H9 (cell line): ENCODE measurements at regions not wholly inside any gene's neighbourhood (a gene's known extent, or its start where the extent isn't known, plus 50 kb on each side); places are given as distances from the start of the nearest gene placed in this dataset.
"Not testable (repeated sequence)": the region's sequence is repeated elsewhere in the genome, so short reads cannot be mapped to it uniquely, and the experiment has no call there.

Source experiments
- DNase-seq: peaks from one replicate; pipeline ENCODE4 v3.0.0-alpha.2; 2017
- H2AFZ ChIP-seq: one replicate; pipeline ENCODE4 v1.6.1; 2013; ENCODE audit warnings: mild to moderate bottlenecking, low read length, control low read depth, moderate library complexity
- H2AK5ac ChIP-seq: 2 replicates; pipeline ENCODE4 v1.6.1; 2013; ENCODE audit warnings: low read length, control low read depth, mixed read lengths; ENCODE audit not compliant: insufficient read length
- H2BK120ac ChIP-seq: one replicate; pipeline ENCODE4 v1.6.1; 2013; ENCODE audit warnings: low read depth, mild to moderate bottlenecking, low read length, control low read depth, inconsistent platforms; ENCODE audit not compliant: poor library complexity, severe bottlenecking
- H2BK12ac ChIP-seq: 2 replicates; pipeline ENCODE4 v1.6.1; 2013; ENCODE audit warnings: low read length, control low read depth, mixed read lengths, low read depth; ENCODE audit not compliant: insufficient read length
- H2BK15ac ChIP-seq: 2 replicates; pipeline ENCODE4 v1.6.1; 2013; ENCODE audit warnings: low read depth, low read length, control low read depth
- H2BK20ac ChIP-seq: one replicate; pipeline ENCODE4 v1.6.1; 2013; ENCODE audit warnings: low read depth, mild to moderate bottlenecking, low read length, control low read depth, inconsistent platforms; ENCODE audit not compliant: poor library complexity, severe bottlenecking
- H2BK5ac ChIP-seq: 2 replicates; pipeline ENCODE4 v1.6.1; 2013; ENCODE audit warnings: low read length, control low read depth, mixed read lengths; ENCODE audit not compliant: insufficient read length
- H3K14ac ChIP-seq: 2 replicates; pipeline ENCODE4 v1.6.1; 2013; ENCODE audit warnings: low read length, control low read depth; ENCODE audit not compliant: insufficient read depth
- H3K18ac ChIP-seq: 2 replicates; pipeline ENCODE4 v1.6.1; 2013; ENCODE audit warnings: low read depth, mild to moderate bottlenecking, mixed read lengths, low read length, control low read depth; ENCODE audit not compliant: insufficient read length
- H3K23ac ChIP-seq: 2 replicates; pipeline ENCODE4 v1.6.1; 2013; ENCODE audit warnings: low read length, control low read depth, mixed read lengths, low read depth; ENCODE audit not compliant: insufficient read length
- H3K23me2 ChIP-seq: 2 replicates; pipeline ENCODE4 v1.6.1; 2013; ENCODE audit warnings: low read depth, mild to moderate bottlenecking, mixed read lengths, low read length, control low read depth; ENCODE audit not compliant: insufficient read length, poor library complexity, severe bottlenecking
- H3K27ac ChIP-seq: 2 replicates; pipeline ENCODE4 v1.5.1; 2013; ENCODE audit warnings: low read length, control low read depth, mixed read lengths, low read depth; ENCODE audit not compliant: insufficient read length
- H3K27me3 ChIP-seq: 2 replicates; pipeline ENCODE4 v1.6.1; 2013; ENCODE audit warnings: low read length, control low read depth, inconsistent platforms; ENCODE audit not compliant: insufficient read depth
- H3K4ac ChIP-seq: 2 replicates; pipeline ENCODE4 v1.6.1; 2013; ENCODE audit warnings: low read depth, mild to moderate bottlenecking, control low read depth, inconsistent platforms, low read length, moderate library complexity
- H3K4me1 ChIP-seq: 2 replicates; pipeline ENCODE4 v1.6.1; 2013; ENCODE audit warnings: low read length, control low read depth, inconsistent platforms; ENCODE audit not compliant: insufficient read depth
- H3K4me2 ChIP-seq: 2 replicates; pipeline ENCODE4 v1.6.1; 2013; ENCODE audit warnings: low read length, control low read depth, mixed read lengths; ENCODE audit not compliant: insufficient read length, insufficient read depth
- H3K56ac ChIP-seq: 2 replicates; pipeline ENCODE4 v1.6.1; 2013; ENCODE audit warnings: low read depth, mild to moderate bottlenecking, mixed read lengths, low read length, control low read depth; ENCODE audit not compliant: insufficient read length
- H3K79me1 ChIP-seq: 2 replicates; pipeline ENCODE4 v1.6.1; 2013; ENCODE audit warnings: low read depth, mild to moderate bottlenecking, moderate library complexity, low read length, control low read depth, inconsistent platforms; ENCODE audit not compliant: insufficient read depth, poor library complexity, severe bottlenecking
- H3K79me2 ChIP-seq: 2 replicates; pipeline ENCODE4 v1.6.1; 2013; ENCODE audit warnings: low read length, control low read depth, inconsistent platforms; ENCODE audit not compliant: insufficient read depth
- H3K9ac ChIP-seq: 2 replicates; pipeline ENCODE4 v1.6.1; 2013; ENCODE audit warnings: low read length, control low read depth, mixed read lengths; ENCODE audit not compliant: insufficient read length; ENCODE audit errors: extremely low read depth
- H3K9me3 ChIP-seq: one replicate; pipeline ENCODE4 v1.6.1; 2013; ENCODE audit warnings: low read depth, low read length, inconsistent platforms; ENCODE audit not compliant: control insufficient read depth
- H3T11ph ChIP-seq: one replicate; pipeline ENCODE4 v1.6.1; 2013; ENCODE audit warnings: mild to moderate bottlenecking, low read length, control low read depth, inconsistent platforms
- H4K20me1 ChIP-seq: one replicate; pipeline ENCODE4 v1.6.1; 2013; ENCODE audit not compliant: control insufficient read depth, insufficient read length, insufficient read depth
- H4K5ac ChIP-seq: 2 replicates; pipeline ENCODE4 v1.6.1; 2013; ENCODE audit warnings: low read depth, mild to moderate bottlenecking, mixed read lengths, low read length, control low read depth; ENCODE audit not compliant: insufficient read length
- H4K8ac ChIP-seq: replicated peaks from 2 replicates; pipeline ENCODE4 v1.6.1; 2013; ENCODE audit warnings: low read length, control low read depth, mixed read lengths, low read depth; ENCODE audit not compliant: insufficient read length
- H4K91ac ChIP-seq: 2 replicates; pipeline ENCODE4 v1.6.1; 2013; ENCODE audit warnings: low read depth, mild to moderate bottlenecking, moderate library complexity, mixed read lengths, low read length, control low read depth; ENCODE audit not compliant: insufficient read length
- H3K27ac Mint-ChIP-seq, 3 experiments: 2 replicates in 2 of 3; 3 replicates in 1 of 3; pipeline ENCODE4 v1.8.0; 2020 to 2021; ENCODE audit warnings: mixed read lengths in 3 of 3, mild to moderate bottlenecking in 1 of 3, moderate library complexity in 1 of 3
- H3K27me3 Mint-ChIP-seq: 2 replicates; pipeline ENCODE4 v1.8.0; 2021; ENCODE audit warnings: low read depth, mild to moderate bottlenecking, moderate library complexity, mixed read lengths
- H3K36me3 Mint-ChIP-seq, 3 experiments: 2 replicates in 2 of 3; 3 replicates in 1 of 3; pipeline ENCODE4 v1.8.0; 2020 to 2021; ENCODE audit warnings: low read depth in 3 of 3, mixed read lengths in 3 of 3; ENCODE audit not compliant: insufficient read depth in 1 of 3
- H3K4me1 Mint-ChIP-seq, 2 experiments: 2 replicates each; pipeline ENCODE4 v1.8.0; 2020; ENCODE audit warnings: mixed read lengths in 2 of 2
- H3K4me3 Mint-ChIP-seq, 2 experiments: 2 replicates in 1 of 2; 3 replicates in 1 of 2; pipeline ENCODE4 v1.8.0; 2020 to 2021; ENCODE audit warnings: mild to moderate bottlenecking in 2 of 2, mixed read lengths in 2 of 2, moderate library complexity in 1 of 2
- H3K9me3 Mint-ChIP-seq, 2 experiments: 2 replicates in 1 of 2; 3 replicates in 1 of 2; pipeline ENCODE4 v1.8.0; 2020; ENCODE audit warnings: mild to moderate bottlenecking in 2 of 2, mixed read lengths in 2 of 2, moderate library complexity in 1 of 2
- WGBS: extraction: QIAGEN DNeasy Blood & Tissue Kit; methylation state at CpG from one replicate; pipeline ENCODE4 v1.1.7; 2013; ENCODE audit warnings: missing lambda C conversion rate, low lambda C conversion rate, mixed read lengths; ENCODE audit not compliant: insufficient read length; ENCODE audit errors: extremely low coverage; 5-methylcytosine and 5-hydroxymethylcytosine counted together

GRCh38 chr15:20622117-20622516, 80.5 kb upstream of the GOLGA6L6 start:
- not testable (repeated sequence) for H3K9me3 ChIP-seq, H2BK120ac ChIP-seq, H3K9ac ChIP-seq, H3K4me1 Mint-ChIP-seq, H3K27ac Mint-ChIP-seq, H3K9me3 Mint-ChIP-seq, H3K36me3 Mint-ChIP-seq, H3K27me3 Mint-ChIP-seq, H2AK5ac ChIP-seq, H3K4ac ChIP-seq, H3K4me2 ChIP-seq, H3K4me3 Mint-ChIP-seq, H3K23me2 ChIP-seq, H2BK20ac ChIP-seq, H3K27ac ChIP-seq, H3K18ac ChIP-seq, H3K27me3 ChIP-seq, H3T11ph ChIP-seq, H3K79me2 ChIP-seq, H2AFZ ChIP-seq, H2BK12ac ChIP-seq, H3K14ac ChIP-seq, H3K4me1 ChIP-seq, H4K5ac ChIP-seq, DNase-seq, H3K23ac ChIP-seq, H2BK15ac ChIP-seq, H2BK5ac ChIP-seq, H4K8ac ChIP-seq, H3K79me1 ChIP-seq, H4K20me1 ChIP-seq, H4K91ac ChIP-seq, H3K56ac ChIP-seq
- no CpG with 5 or more reads among the region's 9 CpGs for WGBS

DNA sequence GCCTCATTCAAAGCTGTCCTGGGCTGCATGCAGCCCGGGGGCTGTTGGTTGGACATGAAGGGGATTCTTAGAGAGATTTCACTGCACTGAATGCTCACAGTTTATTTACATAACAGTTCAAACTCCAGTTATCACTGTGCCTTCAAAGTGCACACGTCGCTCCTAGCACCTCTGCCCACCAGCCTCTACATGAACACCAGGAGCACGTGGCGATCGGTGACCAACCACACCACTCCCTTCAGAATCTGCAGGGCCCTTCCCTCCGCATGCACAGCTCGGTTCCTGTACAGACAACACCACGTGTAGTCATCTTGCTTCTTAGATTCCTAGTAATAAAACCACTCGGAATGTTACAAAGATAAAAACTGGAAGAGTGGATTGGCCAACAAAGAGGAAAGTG, 72.9 kb upstream of the GOLGA6L6 start:
- not testable (repeated sequence) for H3K56ac ChIP-seq, H2BK20ac ChIP-seq, H2BK12ac ChIP-seq, H3K14ac ChIP-seq, H3K18ac ChIP-seq, H3K4me2 ChIP-seq, H3K4me1 ChIP-seq, H3K27me3 ChIP-seq, H2BK120ac ChIP-seq, H3K23ac ChIP-seq, H3K79me1 ChIP-seq, H4K8ac ChIP-seq, H4K5ac ChIP-seq, H2AFZ ChIP-seq, H2BK5ac ChIP-seq, H3K4me3 Mint-ChIP-seq, H4K20me1 ChIP-seq, H3K4me1 Mint-ChIP-seq, H3K9me3 ChIP-seq, H3K79me2 ChIP-seq, H3T11ph ChIP-seq, H2AK5ac ChIP-seq, H3K36me3 Mint-ChIP-seq, H3K27ac Mint-ChIP-seq, H3K27me3 Mint-ChIP-seq, H2BK15ac ChIP-seq, H3K27ac ChIP-seq, H3K9me3 Mint-ChIP-seq, H3K23me2 ChIP-seq, H3K4ac ChIP-seq, H3K9ac ChIP-seq, DNase-seq, H4K91ac ChIP-seq
- WGBS, result no CpG with 5 or more reads among the region's 10 CpGs

GRCh38 chr15:20612796-20613195, 71.2 kb upstream of the GOLGA6L6 start:
- not testable (repeated sequence) for H3K27ac Mint-ChIP-seq, H3K14ac ChIP-seq, H2AFZ ChIP-seq, H3K79me1 ChIP-seq, H3K23ac ChIP-seq, H2BK20ac ChIP-seq, H3K9me3 Mint-ChIP-seq, H3K4ac ChIP-seq, H3K56ac ChIP-seq, H4K8ac ChIP-seq, H3K27me3 ChIP-seq, H4K91ac ChIP-seq, H3K9me3 ChIP-seq, H3K27me3 Mint-ChIP-seq, H4K20me1 ChIP-seq, H3K4me1 ChIP-seq, H3K4me2 ChIP-seq, H2BK120ac ChIP-seq, H3K79me2 ChIP-seq, H4K5ac ChIP-seq, DNase-seq, H3K27ac ChIP-seq, H3K4me1 Mint-ChIP-seq, H3K18ac ChIP-seq, H3K36me3 Mint-ChIP-seq, H3K4me3 Mint-ChIP-seq, H3K9ac ChIP-seq, H3K23me2 ChIP-seq, H3T11ph ChIP-seq, H2BK5ac ChIP-seq, H2AK5ac ChIP-seq, H2BK12ac ChIP-seq, H2BK15ac ChIP-seq
- no CpG with 5 or more reads among the region's 15 CpGs for WGBS
